Nephron progenitor cell (in vitro differentiated cells): ENCODE measurements at regions not wholly inside any gene's neighbourhood (a gene's known extent, or its start where the extent isn't known, plus 50 kb on each side); places are given as distances from the start of the nearest gene placed in this dataset.

Experiments
- DNase-seq: peaks from one replicate; pipeline ENCODE4 v3.0.0; 2021
- H3K27ac Mint-ChIP-seq: 2 replicates; pipeline ENCODE4 v1.8.0; 2021; ENCODE audit warnings: mild to moderate bottlenecking, moderate library complexity, mixed read lengths
- H3K27me3 Mint-ChIP-seq: 2 replicates; pipeline ENCODE4 v1.8.0; 2021; ENCODE audit warnings: mild to moderate bottlenecking, low read depth, mixed read lengths; ENCODE audit not compliant: poor library complexity
- H3K36me3 Mint-ChIP-seq: 2 replicates; pipeline ENCODE4 v1.8.0; 2021; ENCODE audit warnings: low read depth, mixed read lengths
- H3K4me1 Mint-ChIP-seq: 2 replicates; pipeline ENCODE4 v1.8.0; 2021; ENCODE audit warnings: mixed read lengths
- H3K4me3 Mint-ChIP-seq: 2 replicates; pipeline ENCODE4 v1.8.0; 2021; ENCODE audit warnings: mild to moderate bottlenecking, moderate library complexity, mixed read lengths
- H3K9me3 Mint-ChIP-seq: 2 replicates; pipeline ENCODE4 v1.8.0; 2021; ENCODE audit warnings: mild to moderate bottlenecking, moderate library complexity, mixed read lengths
- TF ChIP-seq, protein P1 (sequence below): fragments of 200-600 bp; sonication (generic); IDR thresholded peaks from 2 replicates; pipeline ENCODE4 v1.5.0; 2021; ENCODE audit warnings: antibody characterized with exemption

DNA sequence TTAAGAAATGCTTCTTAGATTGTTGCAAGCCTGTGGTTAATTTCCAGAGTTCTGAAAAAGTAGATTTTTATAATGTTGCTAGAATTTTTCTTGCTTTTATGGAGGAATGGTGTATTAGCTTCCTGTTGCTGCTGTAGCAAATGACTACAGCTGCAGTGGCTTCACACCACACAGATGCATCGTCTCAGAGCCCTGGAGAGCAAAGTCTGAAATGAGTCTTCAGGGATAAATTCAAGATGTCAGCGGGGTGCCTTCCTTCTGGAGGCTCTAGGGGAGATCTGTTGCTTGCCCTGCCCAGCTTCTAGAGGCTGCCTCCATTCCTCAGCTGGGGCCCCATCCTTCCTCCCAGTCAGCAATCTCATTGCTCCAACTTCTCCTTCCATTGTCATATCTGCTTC is 187.8 kb downstream of the ZNF516 start:
- H3K9me3 Mint-ChIP-seq, result peaks cover 27% of the 10 kb centered on the region
- H3K27me3 Mint-ChIP-seq, result no peaks in the 10 kb centered on the region
- peaks cover 12% of the 10 kb centered on the region for H3K36me3 Mint-ChIP-seq
- no peak overlapping the region for H3K4me3 Mint-ChIP-seq
- no peak for DNase-seq
- H3K27ac Mint-ChIP-seq, result no peak overlapping the region
- no peaks in the 10 kb centered on the region for H3K4me1 Mint-ChIP-seq
- TF ChIP-seq, protein P1, sequence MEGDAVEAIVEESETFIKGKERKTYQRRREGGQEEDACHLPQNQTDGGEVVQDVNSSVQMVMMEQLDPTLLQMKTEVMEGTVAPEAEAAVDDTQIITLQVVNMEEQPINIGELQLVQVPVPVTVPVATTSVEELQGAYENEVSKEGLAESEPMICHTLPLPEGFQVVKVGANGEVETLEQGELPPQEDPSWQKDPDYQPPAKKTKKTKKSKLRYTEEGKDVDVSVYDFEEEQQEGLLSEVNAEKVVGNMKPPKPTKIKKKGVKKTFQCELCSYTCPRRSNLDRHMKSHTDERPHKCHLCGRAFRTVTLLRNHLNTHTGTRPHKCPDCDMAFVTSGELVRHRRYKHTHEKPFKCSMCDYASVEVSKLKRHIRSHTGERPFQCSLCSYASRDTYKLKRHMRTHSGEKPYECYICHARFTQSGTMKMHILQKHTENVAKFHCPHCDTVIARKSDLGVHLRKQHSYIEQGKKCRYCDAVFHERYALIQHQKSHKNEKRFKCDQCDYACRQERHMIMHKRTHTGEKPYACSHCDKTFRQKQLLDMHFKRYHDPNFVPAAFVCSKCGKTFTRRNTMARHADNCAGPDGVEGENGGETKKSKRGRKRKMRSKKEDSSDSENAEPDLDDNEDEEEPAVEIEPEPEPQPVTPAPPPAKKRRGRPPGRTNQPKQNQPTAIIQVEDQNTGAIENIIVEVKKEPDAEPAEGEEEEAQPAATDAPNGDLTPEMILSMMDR, result no peak

DNA sequence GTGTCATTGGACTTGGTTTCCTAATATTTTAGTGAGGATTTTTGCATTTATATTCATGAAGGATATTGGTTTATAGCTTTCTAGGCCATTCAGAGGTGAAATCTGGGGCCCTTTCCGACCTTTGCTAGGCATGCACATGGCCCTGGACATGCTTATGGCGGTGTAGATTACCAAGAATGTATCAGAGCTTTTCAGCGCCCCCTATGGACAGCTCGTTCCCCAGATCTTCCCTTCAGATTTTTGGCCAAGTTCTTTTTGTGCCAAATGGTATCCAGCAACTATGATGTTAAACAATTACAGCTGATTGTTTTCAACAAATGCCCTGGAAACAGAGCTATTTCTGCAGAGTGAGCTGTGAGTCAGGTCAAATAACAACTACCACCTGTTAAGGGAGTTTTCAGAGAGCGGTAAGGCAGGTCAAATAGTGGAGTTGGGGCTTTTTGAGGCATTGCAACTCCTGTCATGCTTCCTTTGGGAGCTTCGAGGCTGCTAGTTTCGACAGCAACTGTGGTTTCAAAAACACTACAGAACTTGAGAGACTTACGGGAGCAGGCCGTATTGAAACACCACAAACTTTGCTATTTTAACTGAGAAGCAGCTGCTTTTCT is 188.3 kb downstream of the ZNF516 start:
- TF ChIP-seq, protein P1, result no peak
- no peak for DNase-seq
- peaks cover 27% of the 10 kb centered on the region for H3K9me3 Mint-ChIP-seq
- no peak overlapping the region for H3K27ac Mint-ChIP-seq
- H3K4me1 Mint-ChIP-seq, result no peaks in the 10 kb centered on the region
- H3K27me3 Mint-ChIP-seq, result no peaks in the 10 kb centered on the region
- peaks cover 12% of the 10 kb centered on the region for H3K36me3 Mint-ChIP-seq
- H3K4me3 Mint-ChIP-seq, result no peak overlapping the region

DNA sequence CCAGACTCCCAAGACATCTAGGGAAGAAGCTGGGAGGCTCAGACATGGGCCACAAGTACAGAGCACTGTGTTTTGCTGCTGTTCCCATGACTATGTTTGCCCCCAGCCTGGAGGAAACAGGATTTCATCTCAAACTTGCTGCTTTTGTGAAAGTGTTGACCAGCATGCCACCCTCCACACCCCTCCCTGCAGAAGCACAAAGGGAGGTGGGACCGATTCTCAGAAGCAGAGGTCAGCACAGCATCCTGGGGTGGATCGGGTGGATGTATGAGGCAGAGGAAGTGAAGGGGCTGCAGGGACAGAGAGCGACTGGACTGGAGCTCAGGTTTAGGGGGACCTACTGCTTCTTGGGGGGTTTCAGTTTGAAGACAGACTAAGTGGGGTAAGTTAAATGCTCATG is 209.2 kb downstream of the ZNF516 start:
- no peak for DNase-seq
- no peak overlapping the region for H3K4me3 Mint-ChIP-seq
- no peak overlapping the region for H3K27ac Mint-ChIP-seq
- TF ChIP-seq, protein P1, result no peak
- H3K9me3 Mint-ChIP-seq, result peaks cover 27% of the 10 kb centered on the region
- peaks cover 5% of the 10 kb centered on the region for H3K36me3 Mint-ChIP-seq
- peaks cover 10% of the 10 kb centered on the region for H3K27me3 Mint-ChIP-seq
- H3K4me1 Mint-ChIP-seq, result peaks cover 5% of the 10 kb centered on the region

DNA sequence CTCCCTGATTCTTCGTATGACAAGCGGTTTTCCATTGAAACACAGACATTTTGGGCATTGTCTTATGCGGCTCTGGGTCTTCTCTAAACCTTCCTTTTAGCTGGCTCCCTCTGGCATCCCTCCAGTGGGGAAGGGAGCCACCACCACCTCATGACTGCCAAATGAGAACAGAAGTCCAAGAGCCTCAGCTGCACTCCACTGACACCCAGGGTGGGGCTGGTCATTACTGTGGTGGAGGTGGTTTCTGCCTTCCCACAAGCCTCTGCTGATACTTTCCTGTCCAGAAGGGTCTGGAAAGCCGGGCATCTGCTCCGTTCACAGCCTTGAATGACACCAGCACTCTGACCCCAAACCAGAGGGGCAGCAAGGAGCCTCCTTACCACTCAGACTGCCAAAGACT is 213.5 kb downstream of the ZNF516 start:
- peaks cover 5% of the 10 kb centered on the region for H3K36me3 Mint-ChIP-seq
- peaks cover 10% of the 10 kb centered on the region for H3K27me3 Mint-ChIP-seq
- H3K9me3 Mint-ChIP-seq, result peaks cover 16% of the 10 kb centered on the region
- H3K4me1 Mint-ChIP-seq, result peaks cover 10% of the 10 kb centered on the region
- TF ChIP-seq, protein P1, result no peak
- DNase-seq, result no peak
- no peak overlapping the region for H3K4me3 Mint-ChIP-seq
- no peak overlapping the region for H3K27ac Mint-ChIP-seq

DNA sequence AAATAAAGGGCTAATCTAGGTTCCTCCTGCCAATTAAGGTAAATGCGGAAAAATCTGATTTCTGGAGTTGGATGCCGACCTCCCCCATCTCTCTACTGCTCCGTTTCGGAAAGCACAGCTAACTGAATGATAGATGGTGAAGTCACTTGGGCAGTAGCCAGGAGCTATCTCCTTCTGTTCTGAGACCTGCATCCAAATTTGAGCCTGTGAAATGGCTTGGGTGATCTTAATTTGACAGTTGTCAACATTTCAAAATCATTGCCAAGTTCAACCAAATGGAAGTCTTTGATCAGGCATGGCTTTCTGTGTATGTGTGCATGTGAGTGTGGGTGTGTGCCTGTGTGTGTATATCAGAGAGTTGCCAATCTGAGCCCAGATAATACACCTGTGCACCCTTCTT is 217.2 kb downstream of the ZNF516 start:
- Mint-ChIP-seq H3K27ac (no peak overlapping the region), H3K4me3 (no peak overlapping the region), H3K27me3 (peaks cover 14% of the 10 kb centered on the region), H3K36me3 (no peaks in the 10 kb centered on the region), H3K4me1 (peaks cover 30% of the 10 kb centered on the region), H3K9me3 (no peaks in the 10 kb centered on the region)
- DNase-seq, result no peak
- TF ChIP-seq, protein P1, result no peak

DNA sequence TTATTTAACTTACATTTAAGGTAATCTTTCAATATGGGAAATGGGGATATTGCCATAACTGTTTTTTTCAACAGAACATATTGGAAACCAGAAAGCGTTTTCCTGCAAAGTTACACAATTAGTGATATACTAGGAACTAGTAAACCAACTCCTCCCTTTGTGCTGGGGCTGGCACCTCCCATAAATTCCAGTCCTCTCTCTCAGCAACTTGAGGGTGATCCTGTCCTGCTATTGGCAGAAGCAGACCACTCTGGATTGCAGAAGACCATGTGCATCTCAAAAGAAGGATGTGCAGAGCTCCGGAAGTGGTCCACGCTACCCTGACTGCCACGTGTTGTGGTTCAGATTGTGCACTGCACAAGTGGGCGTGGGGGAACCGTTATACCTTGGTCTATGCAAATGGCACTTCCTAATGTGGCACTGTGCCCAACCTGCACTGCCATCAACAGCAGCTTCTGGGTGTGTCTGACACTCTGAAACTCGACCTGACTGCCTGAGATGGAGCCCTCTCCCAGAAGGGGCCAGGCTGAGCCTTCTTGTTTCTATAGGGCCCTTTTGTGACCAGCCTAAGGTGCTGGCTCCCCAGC is 219.2 kb downstream of the ZNF516 start:
- Mint-ChIP-seq H3K4me1 (peaks cover 30% of the 10 kb centered on the region), H3K27ac (no peak overlapping the region), H3K27me3 (peaks cover 10% of the 10 kb centered on the region), H3K36me3 (peaks cover 5% of the 10 kb centered on the region), H3K9me3 (no peaks in the 10 kb centered on the region), H3K4me3 (no peak overlapping the region)
- DNase-seq, result no peak
- TF ChIP-seq, protein P1, result no peak
